H1 (cell line): ENCODE measurements at regions not wholly inside any gene's neighbourhood (a gene's known extent, or its start where the extent isn't known, plus 50 kb on each side); places are given as distances from the start of the nearest gene placed in this dataset.

Experiments
- CTCF ChIA-PET: fragments of 300-600 bp; sonication (Branson Sonifier 250); formaldehyde crosslinking; loops from one replicate; lab custom pipeline; 2021; ENCODE audit not compliant: partially characterized antibody; lab: Charles Lee
- POLR2A ChIA-PET: fragments of 300-600 bp; sonication (Branson Sonifier 250); formaldehyde crosslinking; loops from one replicate; lab custom pipeline; 2021; ENCODE audit warnings: inconsistent platforms; ENCODE audit not compliant: partially characterized antibody; lab: Charles Lee
- DNase-seq, 2 experiments: peaks; one replicate each; pipeline versions ENCODE4 v3.0.0 to v3.0.0-alpha.2; 2010 to 2022; ENCODE audit warnings: low spot score in 2 of 2, low read depth in 1 of 2, mixed read lengths in 1 of 2
- FAIRE-seq: peaks from 2 replicates; lab custom pipeline; 2011; peaks lifted over from hg19 to GRCh38; lab: Jason Lieb, UNC
- H2AFZ ChIP-seq: 2 replicates; pipeline ENCODE4 v1.8.1; 2012; ENCODE audit warnings: low read length, inconsistent platforms
- H2AK5ac ChIP-seq: 2 replicates; pipeline ENCODE4 v1.6.1; 2013; ENCODE audit warnings: low read depth, low read length
- H2BK120ac ChIP-seq: replicated peaks from 2 replicates; pipeline ENCODE3; 2013; ENCODE audit warnings: low read depth, low read length, inconsistent platforms
- H2BK12ac ChIP-seq: 2 replicates; pipeline ENCODE4 v1.6.1; 2013; ENCODE audit warnings: low read depth, low read length
- H2BK15ac ChIP-seq: 2 replicates; pipeline ENCODE4 v1.6.1; 2013; ENCODE audit warnings: low read length
- H2BK20ac ChIP-seq: 2 replicates; pipeline ENCODE4 v1.6.1; 2013; ENCODE audit warnings: low read length
- H2BK5ac ChIP-seq: 2 replicates; pipeline ENCODE4 v1.6.1; 2013; ENCODE audit warnings: low read depth, low read length
- H3K14ac ChIP-seq: 2 replicates; pipeline ENCODE4 v1.6.1; 2013; ENCODE audit warnings: inconsistent platforms; ENCODE audit not compliant: insufficient read length
- H3K18ac ChIP-seq: 2 replicates; pipeline ENCODE4 v1.6.1; 2013; ENCODE audit warnings: low read length; ENCODE audit errors: extremely low read depth
- H3K23ac ChIP-seq: 2 replicates; pipeline ENCODE4 v1.6.1; 2013; ENCODE audit warnings: inconsistent platforms; ENCODE audit not compliant: insufficient read length
- H3K23me2 ChIP-seq: 2 replicates; pipeline ENCODE4 v1.6.1; 2013; ENCODE audit warnings: low read depth, low read length
- H3K27ac ChIP-seq: 2 replicates; pipeline ENCODE4 v1.6.1; 2011; ENCODE audit warnings: low read depth, low read length, inconsistent platforms
- H3K27me3 ChIP-seq, 4 experiments: replicated peaks in 1 of 4; 1 replicate in 1 of 4; 2 replicates in 3 of 4; pipeline versions ENCODE4 v1.6.1 to v1.8.1; 2011 to 2013; ENCODE audit warnings: low read length in 3 of 4, mild to moderate bottlenecking in 3 of 4, inconsistent platforms in 2 of 4, mixed read lengths in 2 of 4, moderate library complexity in 1 of 4; ENCODE audit not compliant: control insufficient read depth in 3 of 4, insufficient read depth in 3 of 4; ENCODE audit errors: extremely low read depth in 1 of 4
- H3K36me3 ChIP-seq, 4 experiments: 2 replicates each; pipeline versions ENCODE4 v1.6.1 to v1.8.1; 2011 to 2013; ENCODE audit warnings: mild to moderate bottlenecking in 4 of 4, low read length in 3 of 4, moderate library complexity in 2 of 4, control low read depth in 1 of 4, inconsistent platforms in 1 of 4; ENCODE audit not compliant: insufficient read depth in 4 of 4, control insufficient read depth in 2 of 4
- H3K4ac ChIP-seq: replicated peaks from 2 replicates; pipeline ENCODE3; 2013; ENCODE audit warnings: low read length, low read depth, mixed read lengths, inconsistent platforms; ENCODE audit not compliant: insufficient read length
- H3K4me1 ChIP-seq, 4 experiments: replicated peaks in 1 of 4; 1 replicate in 1 of 4; 2 replicates in 3 of 4; pipeline versions ENCODE4 v1.6.1 to v1.8.1; 2011 to 2013; ENCODE audit warnings: low read length in 3 of 4, inconsistent platforms in 2 of 4, mixed read lengths in 1 of 4; ENCODE audit not compliant: insufficient read depth in 4 of 4, control insufficient read depth in 3 of 4
- H3K4me2 ChIP-seq, 2 experiments: 2 replicates each; pipeline versions ENCODE4 v1.6.1 to v1.8.1; 2011 to 2013; ENCODE audit warnings: low read depth in 2 of 2, low read length in 2 of 2, control low read depth in 1 of 2, inconsistent platforms in 1 of 2, mild to moderate bottlenecking in 1 of 2; ENCODE audit not compliant: insufficient read depth in 1 of 2
- H3K4me3 ChIP-seq, 4 experiments: fragments of 200-600, 300-600 bp in 1 of 4; sonication (generic), shearing (Covaris generic), sonication (Bioruptor Twin) in 1 of 4; 2 replicates each; pipeline versions ENCODE4 v1.5.1 to v1.8.1; 2011 to 2016; ENCODE audit warnings: low read length in 4 of 4, low read depth in 3 of 4, control low read depth in 2 of 4, inconsistent platforms in 2 of 4, mild to moderate bottlenecking in 2 of 4, mixed read lengths in 1 of 4, moderate library complexity in 1 of 4; ENCODE audit not compliant: insufficient read depth in 2 of 4; ENCODE audit errors: extremely low read depth in 1 of 4
- H3K56ac ChIP-seq: replicated peaks from 2 replicates; pipeline ENCODE3; 2013; ENCODE audit warnings: low read depth, mild to moderate bottlenecking, mixed read lengths, low read length, inconsistent platforms; ENCODE audit not compliant: insufficient read length
- H3K79me1 ChIP-seq: 2 replicates; pipeline ENCODE4 v1.6.1; 2013; ENCODE audit warnings: low read depth, low read length, control low read depth
- H3K79me2 ChIP-seq, 2 experiments: 2 replicates each; pipeline versions ENCODE4 v1.6.1 to v1.8.1; 2012 to 2013; ENCODE audit warnings: low read length in 2 of 2, mild to moderate bottlenecking in 2 of 2, inconsistent platforms in 1 of 2; ENCODE audit not compliant: insufficient read depth in 2 of 2, control insufficient read depth in 1 of 2
- H3K9ac ChIP-seq, 4 experiments: replicated peaks in 1 of 4; 1 replicate in 1 of 4; 2 replicates in 3 of 4; pipeline versions ENCODE4 v1.6.1 to v1.8.1; 2011 to 2013; ENCODE audit warnings: low read depth in 3 of 4, low read length in 3 of 4, control low read depth in 2 of 4, mild to moderate bottlenecking in 2 of 4, moderate library complexity in 2 of 4, inconsistent platforms in 1 of 4; ENCODE audit errors: extremely low read depth in 1 of 4
- H3K9me3 ChIP-seq, 2 experiments: 2 replicates each; pipeline versions ENCODE4 v1.6.1 to v1.8.1; 2012 to 2013; ENCODE audit warnings: mild to moderate bottlenecking in 2 of 2, moderate library complexity in 2 of 2, control low read depth in 1 of 2, inconsistent platforms in 1 of 2, low read depth in 1 of 2, low read length in 1 of 2, mixed read lengths in 1 of 2; ENCODE audit not compliant: insufficient read depth in 2 of 2
- H4K20me1 ChIP-seq, 2 experiments: replicated peaks in 1 of 2; 2 replicates each; pipeline versions ENCODE3 to v1.8.1; 2011 to 2013; ENCODE audit warnings: inconsistent platforms in 2 of 2, low read length in 2 of 2, mild to moderate bottlenecking in 1 of 2; ENCODE audit not compliant: insufficient read depth in 2 of 2, control insufficient read depth in 1 of 2
- H4K5ac ChIP-seq: 2 replicates; pipeline ENCODE4 v1.6.1; 2013; ENCODE audit warnings: low read length, low read depth, mixed read lengths, inconsistent platforms; ENCODE audit not compliant: insufficient read length
- H4K8ac ChIP-seq: 2 replicates; pipeline ENCODE4 v1.8.0; 2013; ENCODE audit warnings: mild to moderate bottlenecking, moderate library complexity, low read length, inconsistent platforms; ENCODE audit not compliant: insufficient read depth; ENCODE audit errors: extremely low read depth
- H4K91ac ChIP-seq: replicated peaks from 2 replicates; pipeline ENCODE3; 2013; ENCODE audit warnings: low read length, mixed read lengths, inconsistent platforms; ENCODE audit not compliant: insufficient read length
- ASH2L ChIP-seq: fragments of 200-600, 300-600 bp; sonication (generic); IDR thresholded peaks from one replicate; pipeline ENCODE4 v1.7.1; 2017; ENCODE audit warnings: low read length
- BACH1 ChIP-seq: IDR thresholded peaks from 2 replicates; pipeline ENCODE4 v1.6.1; 2012; ENCODE audit warnings: low read length, improper control_type of control experiment
- BCL11A ChIP-seq, 2 experiments: IDR thresholded peaks; one replicate each; pipeline ENCODE4 v1.6.1; 2011; ENCODE audit warnings: low read depth in 2 of 2, low read length in 2 of 2, mild to moderate bottlenecking in 2 of 2
- EZH2 ChIP-seq: fragments of 200-600 bp; sonication (generic); IDR thresholded peaks from 2 replicates; pipeline ENCODE4 v1.7.1; 2012; ENCODE audit warnings: low read depth, mild to moderate bottlenecking, moderate library complexity, low read length, inconsistent platforms; ENCODE audit not compliant: severe bottlenecking
- GABPA ChIP-seq: IDR thresholded peaks from 2 replicates; pipeline ENCODE4 v1.6.1; 2011; ENCODE audit warnings: mild to moderate bottlenecking, low read length, moderate library complexity, borderline replicate concordance; ENCODE audit not compliant: insufficient read depth
- JUN ChIP-seq: IDR thresholded peaks from 2 replicates; pipeline ENCODE4 v1.6.1; 2011; ENCODE audit warnings: low read depth, mild to moderate bottlenecking, improper control_type of control experiment, low read length
- POLR2AphosphoS5 ChIP-seq: IDR thresholded peaks from 2 replicates; pipeline ENCODE4 v1.6.1; 2011; ENCODE audit warnings: low read depth, low read length
- POU5F1 ChIP-seq: IDR thresholded peaks from 2 replicates; pipeline ENCODE4 v1.6.1; 2011; ENCODE audit warnings: low read depth, mild to moderate bottlenecking, low read length, moderate library complexity
- SIN3A ChIP-seq, 2 experiments: IDR thresholded peaks in 1 of 2; conservative IDR thresholded peaks in 1 of 2; 2 replicates each; pipeline ENCODE4 v1.6.1; 2011 to 2012; ENCODE audit warnings: low read length in 2 of 2, improper control_type of control experiment in 1 of 2, low read depth in 1 of 2, mild to moderate bottlenecking in 1 of 2
- SP2 ChIP-seq: IDR thresholded peaks from 2 replicates; pipeline ENCODE4 v1.6.1; 2012; ENCODE audit warnings: mild to moderate bottlenecking, low read length, inconsistent platforms
- SRF ChIP-seq: IDR thresholded peaks from 2 replicates; pipeline ENCODE4 v1.6.1; 2011; ENCODE audit warnings: mild to moderate bottlenecking, low read depth, low read length, moderate library complexity
- TAF1 ChIP-seq: IDR thresholded peaks from 2 replicates; pipeline ENCODE4 v1.6.1; 2011; ENCODE audit warnings: mild to moderate bottlenecking, low read depth, low read length
- WGBS, 2 experiments: shearing (Covaris generic) in 1 of 2; methylation state at CpG; one replicate each; pipeline versions ENCODE4 v1.1.6 to v1.1.7; 2013 to 2015; ENCODE audit warnings: low lambda C conversion rate in 2 of 2, mixed read lengths in 2 of 2, inconsistent platforms in 1 of 2, low coverage in 1 of 2, missing lambda C conversion rate in 1 of 2; ENCODE audit not compliant: insufficient replicate concordance in 2 of 2, insufficient coverage in 1 of 2, insufficient read length in 1 of 2; ENCODE audit errors: extremely low coverage in 1 of 2, missing lambda C conversion rate in 1 of 2; 5-methylcytosine and 5-hydroxymethylcytosine counted together
- TF ChIP-seq, protein P1 (sequence below): IDR thresholded peaks from 2 replicates; pipeline ENCODE4 v1.6.1; 2012; ENCODE audit warnings: inconsistent platforms

DNA sequence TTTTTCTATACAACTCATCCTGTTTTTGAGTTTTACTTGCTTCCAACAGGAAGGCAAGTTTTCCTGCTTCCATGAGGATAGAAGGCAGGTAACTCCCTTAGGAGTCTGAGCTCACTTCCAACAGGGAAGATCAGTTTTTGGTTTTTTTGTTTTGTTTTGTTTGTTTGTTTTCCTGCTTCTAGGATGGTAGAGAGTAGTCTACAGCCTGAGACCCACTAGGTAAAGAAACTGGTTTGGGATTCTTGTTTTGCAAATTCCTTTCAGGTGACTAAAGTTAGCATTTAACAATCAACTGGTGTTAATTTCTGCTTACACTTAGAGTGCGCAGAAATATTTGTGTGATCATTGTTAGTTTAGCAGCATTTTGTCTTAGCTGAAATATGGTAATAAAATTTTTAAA, 227.8 kb upstream of the TACR3 start:
- H4K91ac ChIP-seq, result no peak overlapping the region
- no peak overlapping the region for H3K56ac ChIP-seq
- WGBS, 2 experiments, result 22% methylated on average over 1 of the region's 1 CpG; no CpG with 5 or more reads in 1 of the 2 experiments
- peak overlapping the region; percentile 99; the same call in 1 of the 2 replicates for H2BK12ac ChIP-seq
- no peaks in the 10 kb centered on the region for H3K79me1 ChIP-seq
- no peak overlapping the region for H2AFZ ChIP-seq
- H3K79me2 ChIP-seq, result no peaks in the 10 kb centered on the region
- H3K4me1 ChIP-seq, result peaks cover 9 to 16% (median 13%) of the 10 kb centered on the region in 4 experiments; a peak in 4 of 7 replicates
- H2BK120ac ChIP-seq, result peak overlapping the region; percentile 50
- H3K23ac ChIP-seq, result no peak overlapping the region
- 0 out of 2 replicates have a peak overlapping the region, but pooled peaks have one; percentile 95 for H2BK20ac ChIP-seq
- peak overlapping the region; percentile 99 for H2BK5ac ChIP-seq
- no peak overlapping the region; the same call in 1 of the 2 replicates for H2AK5ac ChIP-seq
- H3K14ac ChIP-seq, result no peak overlapping the region
- H3K9me3 ChIP-seq, result peaks cover 3 to 16% of the 10 kb centered on the region in 2 experiments; a peak in 3 of 4 replicates
- H3K27me3 ChIP-seq, result no peaks in the 10 kb centered on the region
- POLR2A ChIA-PET, result interaction anchor here (1.1 to 1.4 kb wide), 3 partner anchors 10 to 848 kb away, joined by 3 to 8 read pairs (median 4); partner anchors contain the start of gene BDH2
- peak overlapping the region; percentile 83 for H4K5ac ChIP-seq
- DNase-seq, result no peak
- CTCF ChIA-PET, result interaction anchor here (0.6 to 0.9 kb wide), 3 partner anchors 48 to 1163 kb away, joined by 3 read pairs; no protein-coding TSS in a partner anchor
- H3K9ac ChIP-seq, result no peak overlapping the region
- peak; percentile 73 for FAIRE-seq
- no peak overlapping the region for H2BK15ac ChIP-seq
- H3K4me2 ChIP-seq, result peak overlapping the region; percentile 49 to 75; a peak in 2 of 4 replicates
- H3K27ac ChIP-seq, result peak overlapping the region; percentile 79
- H3K4me3 ChIP-seq, result peak overlapping the region in 1 of 4 experiments; percentile 27; a peak in 1 of 8 replicates
- no peak overlapping the region for H4K8ac ChIP-seq
- H4K20me1 ChIP-seq, result no peaks in the 10 kb centered on the region
- H3K4ac ChIP-seq, result no peak overlapping the region
- H3K36me3 ChIP-seq, result peaks cover 0 to 5% (median 2%) of the 10 kb centered on the region in 4 experiments; a peak in 3 of 8 replicates
- no peaks in the 10 kb centered on the region for H3K23me2 ChIP-seq
- peak overlapping the region; percentile 71; the same call in 1 of the 2 replicates for H3K18ac ChIP-seq
- TF ChIP-seq BACH1 (no peak), POU5F1 (no peak), POLR2AphosphoS5 (no peak), ASH2L (no peak), TAF1 (no peak), SIN3A (conservative IDR thresholded peaks at IDR 0.05 in 1 of 2, IDR thresholded peaks at IDR 0.05 in 1 of 2; ENCODE audit: low read depth in 1 of 2, low read length in 2 of 2) (no peak), SRF (no peak), SP2 (no peak), JUN (no peak), GABPA (no peak), BCL11A (IDR thresholded peaks at IDR 0.05; ENCODE audit: low read depth in 2 of 2, low read length in 2 of 2) (no peak), EZH2 (no peak)
- TF ChIP-seq, protein P1, sequence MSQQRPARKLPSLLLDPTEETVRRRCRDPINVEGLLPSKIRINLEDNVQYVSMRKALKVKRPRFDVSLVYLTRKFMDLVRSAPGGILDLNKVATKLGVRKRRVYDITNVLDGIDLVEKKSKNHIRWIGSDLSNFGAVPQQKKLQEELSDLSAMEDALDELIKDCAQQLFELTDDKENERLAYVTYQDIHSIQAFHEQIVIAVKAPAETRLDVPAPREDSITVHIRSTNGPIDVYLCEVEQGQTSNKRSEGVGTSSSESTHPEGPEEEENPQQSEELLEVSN, result no peak
